ENCODE measurements at regions not wholly inside any gene's neighbourhood (a gene's known extent, or its start where the extent isn't known, plus 50 kb on each side); places are given as distances from the start of the nearest gene placed in this dataset.

GRCh38 chr1:61609040-61609439, 115.9 kb downstream of the TM2D1 start:
- no TSS peak for BruUV-seq (replicated peaks)
- Histone ChIP-seq H3K36me3 (ENCODE audit: control insufficient read depth, insufficient read depth, low read length) (no peaks in the 10 kb centered on the region), H4K5ac (ENCODE audit: low read depth, low read length) (no peak overlapping the region), H4K20me1 (ENCODE audit: insufficient read depth, low read length) (no peaks in the 10 kb centered on the region), H2AK5ac (ENCODE audit: low read depth, low read length) (no peak overlapping the region), H2BK5ac (ENCODE audit: low read depth, low read length, poor library complexity, severe bottlenecking) (no peak overlapping the region), H3K27me3 (ENCODE audit: control insufficient read depth, insufficient read depth, low read length) (no peaks in the 10 kb centered on the region), H3K18ac (ENCODE audit: low read depth, low read length) (no peak overlapping the region), H3K27ac (ENCODE audit: insufficient read depth, low read length) (no peak overlapping the region), H3K9ac (ENCODE audit: low read depth, low read length) (no peak overlapping the region), H3K56ac (ENCODE audit: extremely low read depth, insufficient read depth, low read length) (no peak overlapping the region), H3K23ac (ENCODE audit: low read depth, low read length) (no peak overlapping the region), H2BK20ac (ENCODE audit: low read depth, low read length) (no peak overlapping the region), H4K8ac (ENCODE audit: low read depth in 2 of 2, low read length in 2 of 2) (no peak overlapping the region), H3K4me1 (ENCODE audit: control insufficient read depth, insufficient read depth, low read length) (no peaks in the 10 kb centered on the region), H3K9me3 (ENCODE audit: control insufficient read depth, insufficient read depth, low read length) (no peaks in the 10 kb centered on the region), H2BK120ac (ENCODE audit: low read depth, low read length) (no peak overlapping the region), H3K4me3 (ENCODE audit: insufficient read depth, low read depth, low read length) (no peak overlapping the region), H3K14ac (replicated peaks; ENCODE audit: low read depth, low read length) (no peak overlapping the region), H3K4me2 (ENCODE audit: low read depth, low read length) (no peak overlapping the region), H2AFZ (replicated peaks; ENCODE audit: low read length, poor library complexity) (no peak overlapping the region), H3K4ac (ENCODE audit: low read depth, low read length) (no peak overlapping the region), H3K79me1 (ENCODE audit: low read depth in 1 of 2, low read length in 2 of 2) (no peaks in the 10 kb centered on the region), H4K91ac (ENCODE audit: insufficient read depth, low read depth, low read length) (no peak overlapping the region), H2BK15ac (ENCODE audit: low read depth, low read length) (no peak overlapping the region), H2AK9ac (replicated peaks; ENCODE audit: low read depth, low read length, poor library complexity) (no peak overlapping the region), H3K9me1 (ENCODE audit: insufficient read depth, low read length) (no peaks in the 10 kb centered on the region)
- dilution Hi-C loops (cut with HindIII; ENCODE audit: low sequenced_read_pairs, unreplicated experiment) = no loop called here
- WGBS, 2 experiments (ENCODE audit: extremely low coverage in 2 of 2, insufficient read length in 1 of 2) = no CpG with 5 or more reads among the region's 3 CpGs
- in situ Hi-C loops (cut with MboI; ENCODE audit: low sequenced_read_pairs) = no loop called here
- POLR2A ChIA-PET (ENCODE audit: unreplicated experiment) = no interaction called here
- ATAC-seq (ENCODE audit: low read depth) (no peak), DNase-seq (no peak)
- CTCF ChIA-PET = no interaction called here
- no peak for TF ChIP-seq NFE2L2 (IDR thresholded peaks at IDR 0.05; ENCODE audit: low read depth, low read length)
- no peak for TF ChIP-seq BHLHE40 (IDR thresholded peaks at IDR 0.05; ENCODE audit: low read depth, low read length)
- TF ChIP-seq RCOR1 (IDR thresholded peaks at IDR 0.05; ENCODE audit: insufficient replicate concordance, low read length) = no peak
- TF ChIP-seq ELK1 (IDR thresholded peaks at IDR 0.05; ENCODE audit: borderline replicate concordance, low read depth, low read length) = no peak
- TF ChIP-seq CTCF (conservative IDR thresholded peaks at IDR 0.05; ENCODE audit: low read depth, low read length) = no peak
- TF ChIP-seq CEBPB (IDR thresholded peaks at IDR 0.05; ENCODE audit: low read depth, low read length) = no peak
- TF ChIP-seq FOS (IDR thresholded peaks at IDR 0.05; ENCODE audit: low read depth, low read length) = no peak
- no peak for TF ChIP-seq SMC3 (IDR thresholded peaks at IDR 0.05; ENCODE audit: low read depth, low read length)
- TF ChIP-seq POLR2A (IDR thresholded peaks at IDR 0.05; ENCODE audit: low read depth, low read length) = no peak
- TF ChIP-seq USF2 (IDR thresholded peaks at IDR 0.05; ENCODE audit: low read depth, low read length) = no peak
- TF ChIP-seq RAD21 (IDR thresholded peaks at IDR 0.05; ENCODE audit: low read length) = no peak
- no peak for TF ChIP-seq CHD1 (IDR thresholded peaks at IDR 0.05; ENCODE audit: low read depth, low read length)
- no peak for TF ChIP-seq MAZ (IDR thresholded peaks at IDR 0.05; ENCODE audit: borderline replicate concordance, low read depth, low read length)
- no peak for TF ChIP-seq RFX5 (IDR thresholded peaks at IDR 0.05; ENCODE audit: low read depth, low read length)
- TF ChIP-seq MAFK (IDR thresholded peaks at IDR 0.05; ENCODE audit: low read depth, low read length) = no peak
- TF ChIP-seq MXI1 (IDR thresholded peaks at IDR 0.05; ENCODE audit: borderline replicate concordance, low read depth, low read length) = no peak
- intact Hi-C loops (cut with micrococcal nuclease) = no loop called here
